CD14-positive monocyte (primary cell): ENCODE measurements at regions not wholly inside any gene's neighbourhood (a gene's known extent, or its start where the extent isn't known, plus 50 kb on each side); places are given as distances from the start of the nearest gene placed in this dataset.

Source experiments
- DNase-seq, 3 donors: peaks; one replicate each; pipeline ENCODE4 v3.0.0-alpha.2; 2011 to 2022
- H2AFZ ChIP-seq: 2 replicates; pipeline ENCODE4 v1.6.0; 2012; ENCODE audit warnings: mild to moderate bottlenecking, low read depth, low read length, inconsistent platforms; ENCODE audit not compliant: insufficient read depth, poor library complexity, severe bottlenecking
- H3K27ac ChIP-seq, 2 donors: 1 replicate in 1 of 2; 2 replicates in 1 of 2; pipeline ENCODE4 v1.5.1; 2012 to 2013; ENCODE audit warnings: low read length in 2 of 2, control low read depth in 1 of 2, inconsistent platforms in 1 of 2, low read depth in 1 of 2, mild to moderate bottlenecking in 1 of 2
- H3K27me3 ChIP-seq, 2 donors: one replicate each; pipeline versions ENCODE4 v1.6.0 to v1.6.1; 2011 to 2013; ENCODE audit warnings: low read length in 2 of 2; ENCODE audit not compliant: control insufficient read depth in 2 of 2, insufficient read depth in 2 of 2
- H3K36me3 ChIP-seq, 2 donors: replicated peaks in 1 of 2; 1 replicate in 1 of 2; 2 replicates in 1 of 2; pipeline versions ENCODE4 v1.5.1 to v1.6.1; 2012 to 2013; ENCODE audit warnings: low read length in 2 of 2, control low read depth in 1 of 2, inconsistent platforms in 1 of 2, mild to moderate bottlenecking in 1 of 2; ENCODE audit not compliant: insufficient read depth in 2 of 2, control insufficient read depth in 1 of 2
- H3K4me1 ChIP-seq, 2 donors: 1 replicate in 1 of 2; 2 replicates in 1 of 2; pipeline versions ENCODE4 v1.5.1 to v1.6.1; 2012 to 2013; ENCODE audit warnings: low read length in 2 of 2, control low read depth in 1 of 2, inconsistent platforms in 1 of 2, mild to moderate bottlenecking in 1 of 2, moderate library complexity in 1 of 2; ENCODE audit not compliant: insufficient read depth in 2 of 2, control insufficient read depth in 1 of 2
- H3K4me2 ChIP-seq: replicated peaks from 2 replicates; pipeline ENCODE3; 2012; ENCODE audit warnings: low read length, moderate library complexity, mild to moderate bottlenecking; ENCODE audit not compliant: poor library complexity, severe bottlenecking; ENCODE audit errors: extremely low read depth
- H3K4me3 ChIP-seq, 3 experiments: fragments of 200-600 bp in 1 of 3; sonication (generic) in 1 of 3; replicated peaks in 1 of 3; 1 replicate in 2 of 3; 2 replicates in 1 of 3; pipeline ENCODE4 v1.5.1; 2011 to 2013; ENCODE audit warnings: low read length in 3 of 3, mild to moderate bottlenecking in 3 of 3, control low read depth in 2 of 3, low read depth in 2 of 3, inconsistent platforms in 1 of 3, moderate library complexity in 1 of 3
- H3K79me2 ChIP-seq: 2 replicates; pipeline ENCODE4 v1.6.0; 2012; ENCODE audit warnings: mild to moderate bottlenecking, control low read depth, inconsistent platforms, low read length, moderate library complexity; ENCODE audit not compliant: insufficient read depth
- H3K9ac ChIP-seq: 2 replicates; pipeline ENCODE4 v1.6.0; 2017; ENCODE audit warnings: low read length, mild to moderate bottlenecking; ENCODE audit not compliant: insufficient read depth, poor library complexity, severe bottlenecking
- H3K9me3 ChIP-seq, 2 donors: replicated peaks in 1 of 2; 1 replicate in 1 of 2; 2 replicates in 1 of 2; pipeline versions ENCODE4 v1.5.1 to v1.6.1; 2012 to 2013; ENCODE audit warnings: low read length in 2 of 2, control low read depth in 1 of 2; ENCODE audit not compliant: control insufficient read depth in 1 of 2, insufficient read depth in 1 of 2
- H4K20me1 ChIP-seq: 2 replicates; pipeline ENCODE4 v1.6.0; 2012; ENCODE audit warnings: mild to moderate bottlenecking, low read length, control low read depth, moderate library complexity; ENCODE audit not compliant: insufficient read depth
- H3K27ac Mint-ChIP-seq, 7 donors: one replicate each; pipeline ENCODE4 v1.8.0; 2020; ENCODE audit warnings: mild to moderate bottlenecking in 7 of 7, mixed read lengths in 7 of 7, moderate library complexity in 6 of 7, inconsistent platforms in 2 of 7
- H3K27me3 Mint-ChIP-seq, 3 donors: one replicate each; pipeline ENCODE4 v1.8.0; 2021 to 2022; ENCODE audit warnings: low read depth in 3 of 3, mild to moderate bottlenecking in 3 of 3, mixed read lengths in 3 of 3, moderate library complexity in 3 of 3, inconsistent platforms in 1 of 3
- H3K36me3 Mint-ChIP-seq, 2 donors: one replicate each; pipeline ENCODE4 v1.8.0; 2020; ENCODE audit warnings: mixed read lengths in 2 of 2, inconsistent platforms in 1 of 2, mild to moderate bottlenecking in 1 of 2
- H3K4me1 Mint-ChIP-seq: one replicate; pipeline ENCODE4 v1.8.0; 2020; ENCODE audit warnings: mild to moderate bottlenecking, mixed read lengths
- H3K4me3 Mint-ChIP-seq, 2 donors: one replicate each; pipeline ENCODE4 v1.8.0; 2020; ENCODE audit warnings: mild to moderate bottlenecking in 2 of 2, mixed read lengths in 2 of 2, moderate library complexity in 1 of 2
- H3K9me3 Mint-ChIP-seq, 7 donors: one replicate each; pipeline ENCODE4 v1.8.0; 2020 to 2022; ENCODE audit warnings: mixed read lengths in 7 of 7, mild to moderate bottlenecking in 6 of 7, moderate library complexity in 6 of 7, inconsistent platforms in 2 of 7
- CTCF ChIP-seq: fragments of 200-600 bp; IDR thresholded peaks from one replicate; pipeline ENCODE4 v1.8.0; 2022; ENCODE audit warnings: antibody characterized with exemption, mild to moderate bottlenecking
- WGBS: methylation state at CpG from one replicate; pipeline ENCODE4 v1.1.5; 2013; ENCODE audit warnings: missing lambda C conversion rate; ENCODE audit not compliant: insufficient coverage; 5-methylcytosine and 5-hydroxymethylcytosine counted together
- intact Hi-C, 2 donors: fragments of 100-400 bp; cut with micrococcal nuclease; formaldehyde crosslinking; loops; one replicate each; pipeline versions ENCODE4 v1.15.0 to v1.15.1; 2023

GRCh38 chr11:134945993-134946392, 534.0 kb upstream of the B3GAT1 start:
- Histone ChIP-seq H2AFZ (no peak overlapping the region), H3K36me3 (no peaks in the 10 kb centered on the region), H3K4me2 (no peak overlapping the region), H3K79me2 (no peaks in the 10 kb centered on the region), H3K9me3 (no peaks in the 10 kb centered on the region), H4K20me1 (no peaks in the 10 kb centered on the region), H3K27me3 (no peaks in the 10 kb centered on the region), H3K27ac (no peak overlapping the region), H3K4me1 (no peaks in the 10 kb centered on the region), H3K4me3 (no peak overlapping the region), H3K9ac (no peak overlapping the region)
- Mint-ChIP-seq H3K9me3 (no peaks in the 10 kb centered on the region), H3K4me3 (no peak overlapping the region), H3K27me3 (peaks cover 2 to 11% (median 5%) of the 10 kb centered on the region in 3 donors), H3K27ac (no peak overlapping the region), H3K36me3 (no peaks in the 10 kb centered on the region), H3K4me1 (no peaks in the 10 kb centered on the region)
- intact Hi-C loops, result no loop called here
- TF ChIP-seq CTCF, result no peak
- DNase-seq, result no peak
- WGBS, result 83% methylated on average over 2 of the region's 9 CpGs

GRCh38 chr11:134944986-134945385, 532.9 kb upstream of the B3GAT1 start:
- H3K4me3 Mint-ChIP-seq, result no peak overlapping the region
- Histone ChIP-seq H2AFZ (no peak overlapping the region), H3K27me3 (no peaks in the 10 kb centered on the region), H4K20me1 (no peaks in the 10 kb centered on the region), H3K27ac (no peak overlapping the region), H3K79me2 (no peaks in the 10 kb centered on the region), H3K4me2 (no peak overlapping the region), H3K4me1 (no peaks in the 10 kb centered on the region), H3K36me3 (no peaks in the 10 kb centered on the region), H3K9me3 (no peaks in the 10 kb centered on the region), H3K9ac (no peak overlapping the region), H3K4me3 (no peak overlapping the region)
- intact Hi-C loops, result no loop called here
- 96% methylated on average over 10 of the region's 10 CpGs for WGBS
- no peaks in the 10 kb centered on the region for H3K4me1 Mint-ChIP-seq
- no peak for TF ChIP-seq CTCF
- DNase-seq, result no peak
- H3K27me3 Mint-ChIP-seq, result peaks cover 2 to 13% (median 5%) of the 10 kb centered on the region in 3 donors
- no peaks in the 10 kb centered on the region for H3K36me3 Mint-ChIP-seq
- no peaks in the 10 kb centered on the region for H3K9me3 Mint-ChIP-seq
- H3K27ac Mint-ChIP-seq, result no peak overlapping the region
